ENCODE measurements at regions not wholly inside any gene's neighbourhood (a gene's known extent, or its start where the extent isn't known, plus 50 kb on each side); places are given as distances from the start of the nearest gene placed in this dataset.

- H3K4me1 ChIP-seq (ENCODE audit: control insufficient read depth, insufficient read depth, low read length) = no peaks in the 10 kb centered on the region
- H3K27me3 ChIP-seq (ENCODE audit: control insufficient read depth, insufficient read depth, low read length) = no peaks in the 10 kb centered on the region
- H3K4me3 ChIP-seq (ENCODE audit: low read depth, low read length) = no peak overlapping the region
- H3K9me3 ChIP-seq (ENCODE audit: control insufficient read depth, insufficient read depth, low read length) = no peaks in the 10 kb centered on the region
- H3K9ac ChIP-seq (ENCODE audit: low read depth, low read length) = no peak overlapping the region
- no peaks in the 10 kb centered on the region for H3K36me3 ChIP-seq (ENCODE audit: control insufficient read depth, insufficient read depth, low read length)
These were observed 191.7 kb upstream of the ATP11B start for GRCh38 chr3:182601597-182601996.

DNA sequence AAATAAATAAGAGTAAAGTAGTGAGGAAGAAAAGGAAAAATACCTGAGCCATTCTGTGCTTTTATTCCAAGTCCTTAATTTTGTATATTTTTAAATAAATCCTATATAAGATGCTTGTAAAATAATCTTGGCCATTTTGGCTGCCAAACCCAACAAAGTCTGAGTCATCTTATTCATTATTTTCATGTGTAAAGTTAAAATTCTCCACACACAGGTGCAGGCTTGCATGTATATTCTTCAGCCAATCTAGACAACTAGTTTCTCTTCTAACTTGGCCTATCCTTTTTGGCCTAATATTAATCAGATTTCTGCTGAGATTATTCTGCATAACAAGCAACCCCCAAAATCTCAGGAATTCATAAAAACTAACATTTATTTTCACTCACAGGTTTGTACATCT lies 189.8 kb upstream of the ATP11B start:
- no peak overlapping the region for H3K9ac ChIP-seq (ENCODE audit: low read depth, low read length)
- no peaks in the 10 kb centered on the region for H3K27me3 ChIP-seq (ENCODE audit: control insufficient read depth, insufficient read depth, low read length)
- no peaks in the 10 kb centered on the region for H3K9me3 ChIP-seq (ENCODE audit: control insufficient read depth, insufficient read depth, low read length)

GRCh38 chr3:182605882-182606611 lies 187.3 kb upstream of the ATP11B start:
- Histone ChIP-seq H3K4me3 (ENCODE audit: low read depth, low read length) (no peak overlapping the region), H3K4me1 (ENCODE audit: control insufficient read depth, insufficient read depth, low read length) (peaks cover 5% of the 10 kb centered on the region), H3K27me3 (ENCODE audit: control insufficient read depth, insufficient read depth, low read length) (no peaks in the 10 kb centered on the region), H3K9me3 (ENCODE audit: control insufficient read depth, insufficient read depth, low read length) (no peaks in the 10 kb centered on the region), H3K9ac (ENCODE audit: low read depth, low read length) (no peak overlapping the region), H3K36me3 (ENCODE audit: control insufficient read depth, insufficient read depth, low read length) (no peaks in the 10 kb centered on the region)

More for the DNA sequence above, 189.8 kb upstream of the ATP11B start:
- Histone ChIP-seq H3K4me3 (ENCODE audit: low read depth, low read length) (no peak overlapping the region), H3K4me1 (ENCODE audit: control insufficient read depth, insufficient read depth, low read length) (no peaks in the 10 kb centered on the region), H3K36me3 (ENCODE audit: control insufficient read depth, insufficient read depth, low read length) (no peaks in the 10 kb centered on the region)

- no peak overlapping the region for H3K9ac ChIP-seq (ENCODE audit: low read depth, low read length)
- H3K4me1 ChIP-seq (ENCODE audit: control insufficient read depth, insufficient read depth, low read length) = peaks cover 5% of the 10 kb centered on the region
- no peaks in the 10 kb centered on the region for H3K36me3 ChIP-seq (ENCODE audit: control insufficient read depth, insufficient read depth, low read length)
- no peaks in the 10 kb centered on the region for H3K9me3 ChIP-seq (ENCODE audit: control insufficient read depth, insufficient read depth, low read length)
- H3K4me3 ChIP-seq (ENCODE audit: low read depth, low read length) = no peak overlapping the region
- no peaks in the 10 kb centered on the region for H3K27me3 ChIP-seq (ENCODE audit: control insufficient read depth, insufficient read depth, low read length)
These were observed 186.3 kb upstream of the ATP11B start for GRCh38 chr3:182606905-182607504.

- H3K27me3 ChIP-seq (ENCODE audit: control insufficient read depth, insufficient read depth, low read length) = no peaks in the 10 kb centered on the region
- H3K9ac ChIP-seq (ENCODE audit: low read depth, low read length) = no peak overlapping the region
- no peaks in the 10 kb centered on the region for H3K36me3 ChIP-seq (ENCODE audit: control insufficient read depth, insufficient read depth, low read length)
- peaks cover 5% of the 10 kb centered on the region for H3K4me1 ChIP-seq (ENCODE audit: control insufficient read depth, insufficient read depth, low read length)
- no peaks in the 10 kb centered on the region for H3K9me3 ChIP-seq (ENCODE audit: control insufficient read depth, insufficient read depth, low read length)
- no peak overlapping the region for H3K4me3 ChIP-seq (ENCODE audit: low read depth, low read length)
These were observed 184.5 kb upstream of the ATP11B start for GRCh38 chr3:182608832-182609231.

DNA sequence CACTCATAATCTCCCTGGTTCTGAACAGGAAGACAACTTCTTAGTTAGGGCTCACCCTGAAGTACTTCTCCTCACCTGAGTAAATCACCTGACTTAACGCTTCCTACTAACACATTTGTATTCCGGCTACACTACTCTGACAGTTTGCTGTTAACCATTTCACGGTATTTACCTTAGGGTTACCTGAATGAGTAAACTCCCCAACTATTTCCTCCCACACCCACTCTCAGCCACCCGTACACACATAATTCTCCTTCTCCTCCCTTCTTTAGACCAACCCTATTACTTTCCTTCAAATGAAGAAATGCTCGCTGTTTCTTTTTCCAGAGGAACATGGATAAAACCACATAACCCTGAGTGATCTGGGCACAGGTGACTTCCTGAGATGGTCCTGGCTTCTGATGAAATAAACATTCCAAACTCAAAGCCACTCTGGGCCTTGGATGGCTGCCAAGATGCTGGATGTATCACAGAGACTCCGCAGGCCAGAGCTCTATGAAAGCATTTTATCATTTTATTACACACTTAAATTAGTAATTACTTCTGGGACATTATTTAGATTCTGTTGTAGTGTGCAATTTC lies 183.6 kb upstream of the ATP11B start:
- Histone ChIP-seq H3K9me3 (ENCODE audit: control insufficient read depth, insufficient read depth, low read length) (no peaks in the 10 kb centered on the region), H3K27me3 (ENCODE audit: control insufficient read depth, insufficient read depth, low read length) (no peaks in the 10 kb centered on the region), H3K4me1 (ENCODE audit: control insufficient read depth, insufficient read depth, low read length) (peaks cover 5% of the 10 kb centered on the region), H3K4me3 (ENCODE audit: low read depth, low read length) (no peak overlapping the region), H3K36me3 (ENCODE audit: control insufficient read depth, insufficient read depth, low read length) (no peaks in the 10 kb centered on the region), H3K9ac (ENCODE audit: low read depth, low read length) (peak overlapping the region; percentile 26)

- Histone ChIP-seq H3K9ac (ENCODE audit: low read depth, low read length) (no peak overlapping the region), H3K36me3 (ENCODE audit: control insufficient read depth, insufficient read depth, low read length) (no peaks in the 10 kb centered on the region), H3K4me3 (ENCODE audit: low read depth, low read length) (no peak overlapping the region), H3K27me3 (ENCODE audit: control insufficient read depth, insufficient read depth, low read length) (no peaks in the 10 kb centered on the region), H3K4me1 (ENCODE audit: control insufficient read depth, insufficient read depth, low read length) (peaks cover 5% of the 10 kb centered on the region), H3K9me3 (ENCODE audit: control insufficient read depth, insufficient read depth, low read length) (no peaks in the 10 kb centered on the region)
These were observed 181.0 kb upstream of the ATP11B start for GRCh38 chr3:182612332-182612731.

DNA sequence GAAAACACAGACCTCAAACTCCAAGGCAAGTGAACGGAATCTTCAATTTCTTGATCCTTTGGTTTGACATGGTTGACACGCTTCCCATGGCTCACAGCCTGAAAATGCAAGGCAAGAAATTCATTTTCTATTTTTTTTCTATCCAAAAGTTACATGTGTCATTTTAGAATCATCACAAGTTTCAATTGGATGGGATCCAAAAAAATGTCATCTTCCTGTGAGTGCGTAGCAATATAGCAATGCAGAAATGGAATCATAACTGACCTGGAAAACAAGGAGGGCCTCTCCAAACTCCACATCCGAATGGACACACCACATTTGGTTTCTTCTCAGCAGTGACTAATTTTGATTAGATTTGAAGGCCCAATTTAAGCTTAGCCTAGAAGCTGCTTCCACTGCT lies 175.8 kb upstream of the ATP11B start:
- H3K4me1 ChIP-seq (ENCODE audit: control insufficient read depth, insufficient read depth, low read length) = peaks cover 5% of the 10 kb centered on the region
- H3K36me3 ChIP-seq (ENCODE audit: control insufficient read depth, insufficient read depth, low read length) = no peaks in the 10 kb centered on the region
- H3K27me3 ChIP-seq (ENCODE audit: control insufficient read depth, insufficient read depth, low read length) = no peaks in the 10 kb centered on the region
- no peak overlapping the region for H3K4me3 ChIP-seq (ENCODE audit: low read depth, low read length)
- H3K9ac ChIP-seq (ENCODE audit: low read depth, low read length) = no peak overlapping the region
- no peaks in the 10 kb centered on the region for H3K9me3 ChIP-seq (ENCODE audit: control insufficient read depth, insufficient read depth, low read length)

DNA sequence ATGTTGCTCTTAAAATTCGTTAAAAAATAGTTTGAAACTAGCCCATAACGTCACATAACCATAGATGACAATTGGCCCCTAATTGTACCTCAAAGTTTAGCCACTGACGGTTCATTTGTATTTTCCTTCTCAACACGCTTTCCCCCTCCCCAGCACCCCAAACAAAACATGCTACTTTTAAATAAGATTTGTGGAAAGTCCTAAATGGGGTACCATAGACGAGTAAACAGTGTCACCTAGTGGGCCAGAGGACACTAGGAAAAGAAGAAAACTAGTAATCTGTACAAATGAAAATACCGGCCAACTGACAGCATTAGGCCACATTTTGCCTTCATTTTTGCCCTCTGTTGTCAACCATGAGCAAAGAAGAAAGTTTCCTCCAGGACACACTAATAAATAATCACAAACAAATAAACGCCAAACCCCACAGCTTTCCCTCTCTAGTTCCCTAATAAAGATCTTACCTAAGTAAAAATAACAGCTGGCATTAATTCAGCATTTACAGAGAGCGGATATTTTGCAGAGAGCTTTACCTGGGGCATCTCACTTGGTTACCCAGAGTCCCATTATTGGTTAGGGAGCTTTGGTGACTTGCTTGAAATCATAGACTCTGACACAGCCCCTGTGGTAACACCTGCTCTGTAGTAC lies 175.1 kb upstream of the ATP11B start:
- H3K27me3 ChIP-seq (ENCODE audit: control insufficient read depth, insufficient read depth, low read length) = no peaks in the 10 kb centered on the region
- no peak overlapping the region for H3K4me3 ChIP-seq (ENCODE audit: low read depth, low read length)
- H3K9me3 ChIP-seq (ENCODE audit: control insufficient read depth, insufficient read depth, low read length) = no peaks in the 10 kb centered on the region
- no peak overlapping the region for H3K9ac ChIP-seq (ENCODE audit: low read depth, low read length)
- H3K4me1 ChIP-seq (ENCODE audit: control insufficient read depth, insufficient read depth, low read length) = peaks cover 5% of the 10 kb centered on the region
- H3K36me3 ChIP-seq (ENCODE audit: control insufficient read depth, insufficient read depth, low read length) = no peaks in the 10 kb centered on the region

DNA sequence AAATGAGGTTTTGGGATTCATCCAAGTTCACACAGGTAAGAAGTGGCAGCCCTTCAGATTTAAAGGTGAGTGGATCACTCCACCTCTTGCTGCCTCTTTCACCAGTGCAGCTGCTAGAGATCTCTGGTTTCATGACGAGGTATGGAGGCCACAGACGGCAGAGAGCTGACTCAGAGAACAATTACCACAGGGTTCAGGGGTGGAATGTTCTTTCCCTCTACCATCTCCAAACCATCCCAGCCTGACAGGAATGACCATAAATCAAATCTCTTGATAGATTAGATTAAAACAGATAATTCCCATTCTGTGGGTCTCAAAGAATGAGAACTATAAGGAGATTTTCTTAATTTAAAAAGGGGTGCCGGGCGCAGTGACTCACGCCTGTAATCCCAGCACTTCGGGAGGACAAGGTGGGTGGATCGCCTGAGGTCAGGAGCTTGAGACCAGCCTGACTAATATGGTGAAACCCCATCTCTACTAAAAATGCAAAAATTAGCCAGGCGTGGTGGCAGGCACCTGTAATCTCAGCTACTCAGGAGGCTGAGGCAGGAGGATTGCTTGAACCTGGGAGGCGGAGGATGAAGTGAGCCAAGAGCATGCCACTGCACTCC lies 174.2 kb upstream of the ATP11B start:
- H3K36me3 ChIP-seq (ENCODE audit: control insufficient read depth, insufficient read depth, low read length) = no peaks in the 10 kb centered on the region
- no peak overlapping the region for H3K9ac ChIP-seq (ENCODE audit: low read depth, low read length)
- no peaks in the 10 kb centered on the region for H3K27me3 ChIP-seq (ENCODE audit: control insufficient read depth, insufficient read depth, low read length)
- peaks cover 5% of the 10 kb centered on the region for H3K4me1 ChIP-seq (ENCODE audit: control insufficient read depth, insufficient read depth, low read length)
- H3K4me3 ChIP-seq (ENCODE audit: low read depth, low read length) = no peak overlapping the region
- no peaks in the 10 kb centered on the region for H3K9me3 ChIP-seq (ENCODE audit: control insufficient read depth, insufficient read depth, low read length)

DNA sequence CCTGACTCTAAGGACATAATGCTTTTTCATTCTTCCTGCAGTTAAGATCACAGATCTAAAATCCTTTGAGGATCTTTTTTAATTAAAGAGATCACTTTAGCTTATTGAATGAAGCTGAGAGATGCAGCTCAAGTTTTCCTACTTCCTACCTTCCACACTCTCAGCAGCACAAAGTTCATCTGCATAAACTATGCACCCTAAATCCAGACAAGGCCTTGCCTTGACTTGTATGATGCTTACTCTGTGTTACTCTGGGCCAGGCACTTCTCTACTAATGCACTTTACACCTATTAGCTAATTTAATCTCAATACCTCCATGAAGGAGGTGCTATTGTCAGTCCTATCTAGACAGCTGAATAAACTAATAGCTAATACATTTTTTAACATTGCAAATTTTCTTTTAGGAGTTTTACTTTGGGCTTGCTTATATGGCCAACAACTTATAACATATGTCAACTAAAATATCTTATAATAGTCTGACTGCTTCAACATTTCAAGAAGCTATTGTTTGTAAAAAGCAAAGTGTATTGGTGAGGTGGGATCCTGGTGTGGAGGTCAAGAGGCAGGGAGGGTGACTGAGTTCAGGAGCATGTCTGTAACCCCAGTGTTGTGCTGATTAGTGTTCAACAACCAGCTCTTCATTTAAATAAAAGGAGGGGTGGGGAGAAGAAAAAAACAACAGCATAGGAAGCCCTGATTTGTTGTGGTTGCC lies 172.4 kb upstream of the ATP11B start:
- Histone ChIP-seq H3K27me3 (ENCODE audit: control insufficient read depth, insufficient read depth, low read length) (no peaks in the 10 kb centered on the region), H3K4me3 (ENCODE audit: low read depth, low read length) (no peak overlapping the region), H3K36me3 (ENCODE audit: control insufficient read depth, insufficient read depth, low read length) (no peaks in the 10 kb centered on the region), H3K4me1 (ENCODE audit: control insufficient read depth, insufficient read depth, low read length) (peaks cover 5% of the 10 kb centered on the region), H3K9me3 (ENCODE audit: control insufficient read depth, insufficient read depth, low read length) (no peaks in the 10 kb centered on the region), H3K9ac (ENCODE audit: low read depth, low read length) (no peak overlapping the region)
